NCI-H446 (cell line): ENCODE measurements at regions not wholly inside any gene's neighbourhood (a gene's known extent, or its start where the extent isn't known, plus 50 kb on each side); places are given as distances from the start of the nearest gene placed in this dataset.

Experiments
- DNase-seq, 2 experiments: peaks; one replicate each; lab custom pipeline; 2025; lab: John Stamatoyannopoulos, UW

DNA sequence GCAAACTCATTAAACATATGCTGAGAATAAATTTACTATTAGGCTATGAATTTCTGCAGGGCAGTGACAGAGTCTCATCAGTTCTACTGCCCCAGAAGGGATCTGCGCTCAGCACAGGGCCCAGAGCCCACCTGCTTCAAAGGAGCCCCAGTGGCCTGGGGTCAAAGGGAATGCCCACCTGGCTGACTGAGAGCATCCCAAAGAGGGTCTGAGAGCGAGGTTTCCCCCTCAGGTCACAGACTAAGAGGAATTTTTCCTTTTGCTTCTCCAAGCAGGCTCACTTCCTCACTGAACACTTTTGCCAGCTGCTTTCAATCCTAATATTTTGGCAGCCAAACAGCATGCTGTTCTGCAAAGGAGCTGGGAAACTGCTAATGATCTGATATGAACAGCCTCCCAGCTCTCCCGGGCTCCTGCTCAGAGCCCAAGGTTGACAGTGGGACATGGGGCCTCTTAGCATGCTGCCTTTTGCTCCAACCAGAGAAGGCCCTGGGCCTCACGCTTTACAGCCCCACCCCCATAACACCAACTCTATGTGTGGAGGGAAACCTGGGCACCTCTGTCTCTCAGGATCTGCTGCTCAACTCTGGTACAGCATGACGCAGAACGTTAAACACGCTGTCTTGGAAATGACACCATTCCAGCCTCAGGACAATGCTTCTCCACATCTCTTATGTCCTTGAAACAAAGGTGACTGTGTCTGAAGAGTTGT is 70.7 kb upstream of the SYT6 start:
- DNase-seq: peak in 1 of 2 experiments; percentile 72

DNA sequence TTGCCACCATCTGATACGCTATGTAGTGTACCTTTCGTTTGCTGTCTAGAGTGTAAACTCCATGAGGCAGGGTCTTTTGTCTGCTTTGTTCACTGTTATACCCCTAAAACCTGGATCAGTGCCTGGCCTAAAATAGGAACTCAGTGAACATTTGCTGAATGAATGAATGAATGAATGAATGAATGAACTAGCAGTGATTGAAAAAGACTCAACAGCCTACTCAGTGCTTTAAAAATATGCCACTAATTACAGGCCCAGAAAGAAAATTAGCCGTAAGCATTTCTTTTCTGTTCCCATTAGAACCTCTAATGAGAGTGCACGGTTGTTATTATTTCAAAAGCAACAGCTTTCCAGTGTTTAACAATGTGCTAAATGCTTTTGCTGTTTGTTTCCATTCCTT is 69.3 kb upstream of the SYT6 start:
- no peak for DNase-seq

DNA sequence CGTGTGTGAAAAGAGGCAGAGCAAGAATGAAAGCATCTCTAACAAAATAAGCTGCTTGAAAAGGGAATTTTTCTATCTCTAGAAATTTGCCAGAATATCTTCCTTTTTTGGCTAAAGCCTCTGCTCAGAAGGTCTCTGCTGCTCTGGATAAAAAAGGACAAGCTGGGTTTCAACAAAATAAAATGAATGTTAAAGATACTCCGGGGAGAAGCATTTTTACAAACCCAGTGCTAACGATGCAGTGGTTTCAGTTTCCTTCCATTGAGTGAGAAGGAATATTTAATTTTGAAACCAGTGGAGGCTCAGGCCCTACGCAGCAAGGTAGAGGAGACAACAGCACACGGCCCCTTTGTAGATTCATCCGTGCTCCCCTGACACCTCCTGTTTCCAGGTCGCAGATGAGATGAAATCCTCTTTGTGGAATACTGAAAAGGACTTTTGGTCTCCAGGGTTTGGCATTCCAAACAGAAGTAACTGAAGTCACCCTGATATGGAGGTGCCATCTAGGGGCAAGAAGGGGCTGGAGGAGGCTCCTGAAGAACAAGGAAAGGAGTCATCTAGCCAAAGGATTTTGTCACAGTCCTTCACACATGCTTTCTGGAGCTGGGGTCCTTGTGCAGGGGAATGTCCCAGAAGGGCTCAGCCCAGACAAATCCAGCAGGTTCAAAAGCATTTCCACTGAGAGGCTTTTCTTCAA is 65.7 kb upstream of the SYT6 start:
- DNase-seq: no peak

DNA sequence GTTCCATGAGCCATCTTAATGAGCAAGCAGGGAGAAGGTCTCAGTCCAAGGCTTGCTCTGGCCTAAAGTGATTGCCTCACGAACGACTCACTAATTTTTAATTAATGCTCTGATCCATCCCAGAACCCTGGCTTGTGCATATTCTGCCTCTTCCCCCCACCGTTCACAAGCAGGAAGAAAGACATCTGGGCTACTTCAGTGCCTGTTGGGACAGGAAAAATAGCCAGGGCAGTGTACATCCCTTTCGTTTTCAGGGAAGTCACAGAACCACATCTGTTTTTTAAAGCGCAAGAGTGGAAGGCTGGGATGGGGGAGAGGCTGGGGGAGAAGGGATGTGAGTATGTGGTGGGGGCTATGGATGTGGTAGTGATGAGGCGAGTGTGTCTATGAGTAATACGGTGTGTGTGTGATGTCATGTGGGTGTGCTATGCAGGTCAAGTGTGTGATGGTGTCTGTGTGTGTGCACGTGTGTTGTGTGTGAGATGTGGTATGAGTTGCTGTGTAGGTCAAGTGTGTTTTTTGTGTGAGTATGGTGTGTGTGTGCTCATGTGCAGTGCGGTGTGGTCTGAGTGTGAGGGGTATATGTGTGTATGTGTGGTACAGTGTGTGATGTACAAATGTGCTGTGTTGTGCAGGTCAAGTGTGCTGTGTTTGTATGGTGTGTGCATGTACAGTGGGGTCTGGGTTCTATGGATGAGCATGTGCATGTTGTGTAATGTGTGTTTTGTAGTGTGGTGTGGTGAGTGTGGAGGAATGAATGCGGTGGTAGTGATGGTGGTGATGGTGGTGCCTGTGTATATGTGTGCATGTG is 64.9 kb upstream of the SYT6 start:
- DNase-seq: peak in 1 of 2 experiments; percentile 53

DNA sequence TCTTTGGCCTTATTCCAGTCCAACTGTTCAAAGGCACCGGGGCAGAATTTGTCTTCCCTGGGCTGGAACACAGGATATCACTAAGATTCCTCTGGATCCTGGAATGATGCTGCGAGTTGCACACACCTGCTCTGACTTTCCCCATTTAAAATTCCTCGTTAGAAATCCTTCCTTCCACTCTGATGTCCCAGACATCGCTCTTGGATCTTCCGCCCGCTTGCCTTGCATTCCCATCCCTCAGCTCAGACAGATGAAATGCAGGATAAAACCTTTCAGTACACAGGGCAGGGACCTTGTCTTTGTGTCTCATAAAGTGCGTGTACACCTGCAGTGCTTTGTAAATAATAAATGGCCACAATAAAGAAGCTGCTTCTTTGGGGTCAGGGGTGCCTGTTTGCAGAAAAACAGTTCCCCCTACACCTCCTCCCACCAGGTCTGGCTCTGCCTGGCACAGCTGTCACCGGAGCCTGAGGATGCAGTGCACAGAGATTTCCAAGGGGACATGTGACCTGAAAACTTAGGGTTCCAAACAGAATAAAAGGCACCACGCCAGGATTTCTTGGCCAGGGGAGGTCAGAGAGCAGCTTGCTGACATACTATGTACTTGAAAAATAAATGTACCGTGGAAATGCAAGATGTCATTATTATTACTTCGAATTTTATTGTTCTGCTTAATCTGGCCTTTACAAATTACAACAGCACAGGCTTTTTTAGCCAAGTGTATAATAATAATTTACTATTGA is 62.9 kb upstream of the SYT6 start:
- peak; percentile 87 to 97 for DNase-seq

DNA sequence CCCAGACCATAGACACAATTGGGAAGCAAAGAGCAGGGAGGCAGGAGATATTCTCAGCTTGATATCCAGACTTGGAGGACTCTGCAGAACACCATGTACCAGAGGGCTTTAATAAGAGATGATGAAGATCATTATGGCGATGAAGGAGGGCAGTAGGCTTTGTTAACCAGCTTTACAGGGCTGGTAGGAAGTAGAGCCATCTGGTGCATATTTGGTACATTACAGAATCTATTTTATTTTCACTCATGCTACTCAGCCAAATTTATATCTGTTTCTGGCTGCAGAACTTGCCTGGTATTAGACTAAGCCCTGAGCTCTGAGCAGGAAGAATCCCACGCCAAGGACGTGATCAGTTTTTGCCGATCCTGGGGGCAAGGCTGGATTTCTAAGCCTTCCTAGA is 61.8 kb upstream of the SYT6 start:
- DNase-seq: peak; percentile 51 to 80

DNA sequence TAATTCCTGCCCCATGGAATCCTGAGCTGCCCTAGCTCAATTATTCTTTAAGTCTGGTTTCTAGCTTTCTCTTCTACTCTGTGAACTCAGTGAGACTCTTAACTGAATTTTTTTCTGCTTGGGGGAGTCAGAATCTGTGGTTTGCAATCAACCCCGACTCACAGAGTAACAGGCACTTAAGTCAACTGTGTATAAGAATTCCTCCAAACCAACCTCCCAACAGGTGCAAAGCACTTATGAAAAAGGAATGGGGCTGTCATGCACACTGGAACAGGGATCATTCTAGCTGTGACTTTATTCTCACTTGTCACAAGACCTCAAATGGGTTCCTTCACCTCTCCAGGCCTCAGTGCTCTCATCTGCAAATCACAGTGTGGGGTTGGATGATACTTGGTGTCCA is 60.3 kb upstream of the SYT6 start:
- DNase-seq: no peak

DNA sequence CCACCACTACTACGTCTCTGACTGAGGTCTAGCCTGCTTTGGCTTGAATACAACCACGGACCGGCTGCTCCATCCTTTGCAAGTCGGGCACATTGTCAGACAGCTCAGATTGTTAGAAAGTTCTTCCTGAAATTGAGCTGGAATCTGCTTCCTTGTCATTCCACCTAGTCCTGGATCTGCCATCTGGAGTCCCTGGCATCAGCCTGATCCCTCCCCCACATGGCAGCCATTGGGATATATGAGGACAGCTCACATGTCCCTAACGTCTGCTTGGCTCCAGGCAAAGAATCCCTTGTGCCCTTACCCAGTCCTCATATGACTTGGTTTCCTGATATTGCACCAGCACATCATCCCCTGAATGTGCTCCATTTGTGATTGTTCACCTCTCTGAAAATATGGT is 56.3 kb upstream of the SYT6 start:
- peak; percentile 21 to 74 for DNase-seq

DNA sequence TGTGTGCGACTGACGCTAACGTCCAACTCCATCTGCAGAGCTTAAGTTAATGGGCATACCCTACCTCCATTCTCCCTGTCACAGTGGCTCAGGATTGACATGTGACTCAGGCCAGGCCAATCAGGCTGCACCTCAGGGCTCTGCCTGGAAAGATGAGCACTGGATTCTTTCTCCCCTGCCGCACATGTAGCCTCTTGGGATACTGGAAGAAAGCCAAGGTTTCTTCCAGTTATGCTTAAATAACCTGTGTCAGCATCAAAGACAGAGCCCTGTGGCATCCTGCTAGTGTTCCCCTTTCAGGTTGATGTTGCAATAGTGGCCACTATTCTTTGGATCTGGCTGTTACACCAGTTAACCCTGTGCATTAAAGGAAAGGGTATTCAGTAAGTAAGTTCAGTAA is 55.0 kb upstream of the SYT6 start:
- peak in 1 of 2 experiments; percentile 30 for DNase-seq

DNA sequence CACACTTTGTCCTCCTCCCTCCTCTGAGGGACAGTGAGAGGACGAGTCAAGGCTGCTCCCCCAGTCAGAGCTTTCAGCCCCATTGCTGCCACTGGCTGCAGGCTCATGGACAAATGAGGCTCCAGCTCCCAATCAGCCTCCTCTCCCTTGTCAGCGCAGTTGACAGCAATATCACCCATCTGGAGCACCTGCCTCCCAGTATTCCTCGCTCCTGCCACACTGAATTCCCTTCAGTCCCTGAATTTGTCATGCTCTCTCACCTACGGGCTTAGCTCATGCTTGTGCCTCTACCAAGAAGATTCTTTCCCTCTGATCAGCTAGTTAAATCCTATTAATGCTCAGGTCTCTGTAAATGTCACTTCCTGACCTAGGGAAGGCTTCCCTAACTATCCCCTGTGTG is 54.4 kb upstream of the SYT6 start:
- DNase-seq: no peak

DNA sequence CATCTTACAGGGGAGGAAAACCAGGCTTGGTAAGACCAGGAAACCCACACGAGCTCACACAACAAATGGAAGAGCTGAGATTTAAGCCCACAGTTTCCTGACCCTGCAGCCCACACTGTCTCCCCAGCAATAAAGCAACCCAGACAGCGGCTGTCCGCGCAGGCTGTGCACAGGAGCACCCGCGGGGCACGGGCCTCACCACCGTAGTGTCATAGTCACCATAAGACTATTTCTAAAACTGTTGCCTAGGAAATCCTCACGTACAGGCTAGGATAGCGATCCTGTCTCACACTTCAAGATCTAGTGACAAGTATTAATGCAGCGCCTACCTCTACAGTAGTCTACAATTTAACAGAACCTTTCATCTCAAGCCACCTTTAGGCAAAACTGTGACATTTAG is 54.0 kb upstream of the SYT6 start:
- no peak for DNase-seq

DNA sequence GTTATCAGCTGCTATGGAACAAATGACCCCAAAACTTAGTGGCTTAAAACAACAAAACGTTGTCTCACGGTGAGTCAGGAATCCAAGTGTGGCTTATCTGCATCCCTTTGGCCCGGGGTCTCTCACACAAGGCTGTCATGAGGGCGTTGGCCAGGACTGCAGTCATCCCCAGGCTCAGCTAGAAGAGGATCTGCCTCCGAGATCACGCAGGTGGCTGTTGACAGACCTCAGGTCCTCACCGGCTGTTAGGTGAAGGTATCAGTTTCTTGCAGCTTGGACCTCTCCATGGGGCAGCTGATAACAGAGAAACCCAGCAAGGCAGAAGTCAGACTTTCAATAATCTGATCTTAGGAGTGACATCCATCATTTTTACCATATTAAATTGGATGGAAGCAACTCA is 52.7 kb upstream of the SYT6 start:
- no peak for DNase-seq

DNA sequence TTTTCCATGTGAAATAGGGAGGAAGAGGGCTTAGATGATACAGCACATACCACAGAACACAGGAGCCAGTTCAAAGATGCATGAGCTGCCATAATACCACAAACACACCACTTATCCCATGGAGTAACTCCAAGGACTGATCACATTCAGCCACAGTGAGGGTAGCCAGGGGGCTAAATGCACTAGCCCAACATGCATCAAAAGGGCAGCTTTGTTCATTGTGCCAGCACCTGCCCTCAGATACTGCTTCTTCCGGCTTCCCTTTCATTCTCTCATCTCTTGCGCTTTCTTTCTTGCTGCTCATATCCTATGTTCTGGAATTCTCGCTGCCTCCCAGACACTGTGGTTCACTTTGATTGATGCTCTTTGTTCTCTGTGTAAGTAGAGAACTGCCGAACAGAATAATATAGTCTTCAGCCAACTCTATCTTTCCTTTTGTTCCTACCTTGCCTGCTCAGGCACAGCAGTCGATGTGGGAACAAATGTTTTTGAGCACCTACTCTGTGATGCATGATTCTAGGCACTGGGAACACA is 50.0 kb upstream of the SYT6 start:
- no peak for DNase-seq
